Choroid plexus epithelial cell (primary cell): ENCODE measurements at regions not wholly inside any gene's neighbourhood (a gene's known extent, or its start where the extent isn't known, plus 50 kb on each side); places are given as distances from the start of the nearest gene placed in this dataset.

Experiments
- DNase-seq: peaks from one replicate; pipeline ENCODE4 v3.0.0-alpha.2; 2010; ENCODE audit warnings: low read depth
- H3K4me3 ChIP-seq: 2 replicates; pipeline ENCODE4 v1.5.1; 2011; ENCODE audit warnings: low read depth, mild to moderate bottlenecking, control low read depth, low read length, moderate library complexity
- CTCF ChIP-seq: conservative IDR thresholded peaks from 2 replicates; pipeline ENCODE4 v1.5.1; 2011; ENCODE audit warnings: low read depth, mild to moderate bottlenecking, control low read depth, inconsistent platforms, low read length, moderate library complexity

- TF ChIP-seq CTCF, result no peak
- no peak overlapping the region for H3K4me3 ChIP-seq
- no peak for DNase-seq
These were observed 203.0 kb downstream of the TRIM29 start for GRCh38 chr11:119934866-119935265.

- H3K4me3 ChIP-seq, result no peak overlapping the region
- no peak for TF ChIP-seq CTCF
- DNase-seq, result no peak
These were observed 203.6 kb downstream of the TRIM29 start for GRCh38 chr11:119934267-119934666.

GRCh38 chr11:119933584-119933983 is 204.3 kb downstream of the TRIM29 start:
- no peak for DNase-seq
- H3K4me3 ChIP-seq, result no peak overlapping the region

GRCh38 chr11:119932828-119933562 is 204.0 kb upstream of the NECTIN1 start:
- no peak for TF ChIP-seq CTCF
- no peak overlapping the region for H3K4me3 ChIP-seq
- DNase-seq, result no peak

More at GRCh38 chr11:119933584-119933983, 204.3 kb downstream of the TRIM29 start:
- TF ChIP-seq CTCF, result no peak

GRCh38 chr11:119928047-119928446 is 199.0 kb upstream of the NECTIN1 start:
- no peak for TF ChIP-seq CTCF
- no peak for DNase-seq
- no peak overlapping the region for H3K4me3 ChIP-seq

GRCh38 chr11:119924017-119924416 is 195.0 kb upstream of the NECTIN1 start:
- no peak for TF ChIP-seq CTCF
- DNase-seq, result no peak
- H3K4me3 ChIP-seq, result no peak overlapping the region

- DNase-seq, result no peak
- H3K4me3 ChIP-seq, result no peak overlapping the region
- no peak for TF ChIP-seq CTCF
These were observed 192.6 kb upstream of the NECTIN1 start for GRCh38 chr11:119921571-119921970.
